C4-2B (cell line): ENCODE measurements at regions not wholly inside any gene's neighbourhood (a gene's known extent, or its start where the extent isn't known, plus 50 kb on each side); places are given as distances from the start of the nearest gene placed in this dataset.

ENCODE experiments used
- CTCF ChIP-seq: fragments of 450-650 bp; conservative IDR thresholded peaks from 2 replicates; pipeline ENCODE4 v1.5.1; 2017; ENCODE audit warnings: mild to moderate bottlenecking
- ZFX ChIP-seq: fragments of 450-650 bp; IDR thresholded peaks from 2 replicates; pipeline ENCODE4 v1.6.1; 2017

- no peak for TF ChIP-seq CTCF
- TF ChIP-seq ZFX, result no peak
Observed at GRCh38 chr15:69920221-69920620, 177.5 kb downstream of the TLE3 start.
